ENCODE measurements at regions not wholly inside any gene's neighbourhood (a gene's known extent, or its start where the extent isn't known, plus 50 kb on each side); places are given as distances from the start of the nearest gene placed in this dataset.

- no peak for TF ChIP-seq CTCF (conservative IDR thresholded peaks at IDR 0.05)
- TF ChIP-seq EZH2 (IDR thresholded peaks at IDR 0.05; ENCODE audit: low read depth), result no peak
Measured at GRCh38 chr6:134647861-134648260, 302.0 kb downstream of the ALDH8A1 start.
